SU-DHL-6 (cell line): ENCODE measurements at regions not wholly inside any gene's neighbourhood (a gene's known extent, or its start where the extent isn't known, plus 50 kb on each side); places are given as distances from the start of the nearest gene placed in this dataset.

ENCODE experiments used
- H2AFZ ChIP-seq: fragments of 200-600 bp; sonication (generic); 2 replicates; pipeline ENCODE4 v1.6.1; 2014; ENCODE audit warnings: low read depth, mild to moderate bottlenecking, moderate library complexity, mixed read lengths, antibody characterized with exemption, low read length; ENCODE audit not compliant: severe bottlenecking
- H3F3A ChIP-seq: fragments of 200-600 bp; shearing (Covaris generic); 2 replicates; pipeline ENCODE4 v1.6.0; 2016; ENCODE audit warnings: antibody characterized with exemption, mild to moderate bottlenecking; ENCODE audit not compliant: insufficient read depth
- H3K27ac ChIP-seq: fragments of 200-600 bp; sonication (generic); 2 replicates; pipeline ENCODE4 v1.5.1; 2016; ENCODE audit warnings: low read depth, mild to moderate bottlenecking, low read length, moderate library complexity, mixed read lengths
- H3K27me3 ChIP-seq: fragments of 200-600 bp; sonication (generic), shearing (Covaris generic); 2 replicates; pipeline ENCODE4 v1.6.0; 2014; ENCODE audit warnings: mild to moderate bottlenecking, low read length
- H3K36me3 ChIP-seq: fragments of 200-600 bp; sonication (generic); 2 replicates; pipeline ENCODE4 v1.6.1; 2014; ENCODE audit warnings: mild to moderate bottlenecking, low read length, mixed read lengths
- H3K4me2 ChIP-seq: fragments of 300-600, 200-600 bp; shearing (Covaris generic), sonication (generic); 2 replicates; pipeline ENCODE4 v1.6.0; 2014; ENCODE audit warnings: low read length, low read depth, mild to moderate bottlenecking; ENCODE audit not compliant: poor library complexity, severe bottlenecking
- H3K4me3 ChIP-seq: fragments of 200-600 bp; sonication (generic); 2 replicates; pipeline ENCODE4 v1.5.1; 2014; ENCODE audit warnings: antibody characterized with exemption, low read length, mild to moderate bottlenecking, mixed read lengths; ENCODE audit not compliant: insufficient read depth, poor library complexity, severe bottlenecking
- H3K79me2 ChIP-seq: fragments of 200-600 bp; sonication (generic); 2 replicates; pipeline ENCODE4 v1.6.1; 2014; ENCODE audit warnings: mild to moderate bottlenecking, low read length, moderate library complexity; ENCODE audit not compliant: insufficient read depth
- H3K9ac ChIP-seq: fragments of 200-600 bp; sonication (generic); 2 replicates; pipeline ENCODE4 v1.7.0; 2014; ENCODE audit warnings: mild to moderate bottlenecking, low read length
- H3K9me2 ChIP-seq: fragments of 200-600 bp; sonication (generic); replicated peaks from 2 replicates; pipeline ENCODE4 v1.6.1; 2014; ENCODE audit warnings: low read length; ENCODE audit not compliant: insufficient read depth
- H3K9me3 ChIP-seq: fragments of 200-600 bp; sonication (generic); 2 replicates; pipeline ENCODE4 v1.6.1; 2014; ENCODE audit warnings: low read length, mixed read lengths; ENCODE audit not compliant: insufficient read depth
- H4K20me1 ChIP-seq: fragments of 200-600 bp; sonication (generic); 2 replicates; pipeline ENCODE4 v1.6.1; 2014; ENCODE audit warnings: low read depth, mild to moderate bottlenecking, antibody characterized with exemption, low read length, moderate library complexity, mixed read lengths
- EZH2phosphoT487 ChIP-seq: fragments of 200-600 bp; sonication (generic), shearing (Covaris generic); conservative IDR thresholded peaks from 2 replicates; pipeline ENCODE4 v1.6.1; 2018; ENCODE audit warnings: mild to moderate bottlenecking, antibody characterized with exemption, low read length, moderate library complexity, mixed read lengths
- TF ChIP-seq, protein P1 (sequence below): fragments of 200-600 bp; sonication (generic); IDR thresholded peaks from one replicate; pipeline ENCODE4 v1.5.1; 2017; ENCODE audit warnings: antibody characterized with exemption, mild to moderate bottlenecking, low read length, moderate library complexity; ENCODE audit not compliant: insufficient read depth, poor library complexity, severe bottlenecking

DNA sequence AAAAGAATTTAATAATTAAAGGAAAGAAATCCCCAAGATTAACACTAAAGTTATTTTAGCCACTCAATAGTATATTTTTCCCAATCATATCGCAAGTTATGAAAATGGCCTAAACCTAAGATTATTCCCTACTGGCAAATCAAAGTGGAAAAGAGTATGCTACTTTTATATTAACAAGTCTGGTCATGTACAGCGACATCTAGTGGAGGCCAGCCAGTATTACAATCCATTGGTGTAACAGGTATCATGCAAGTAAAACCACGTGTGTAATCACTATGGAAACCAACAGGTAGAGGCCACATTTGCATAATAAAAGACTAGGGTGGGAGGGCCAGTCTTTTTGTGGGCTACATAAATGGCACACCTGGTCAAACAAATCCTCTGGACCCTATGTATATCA is 976.4 kb upstream of the CDH9 start:
- no peaks in the 10 kb centered on the region for H3K36me3 ChIP-seq
- H3K4me2 ChIP-seq = no peak overlapping the region
- no peak for TF ChIP-seq EZH2phosphoT487
- TF ChIP-seq, protein P1, sequence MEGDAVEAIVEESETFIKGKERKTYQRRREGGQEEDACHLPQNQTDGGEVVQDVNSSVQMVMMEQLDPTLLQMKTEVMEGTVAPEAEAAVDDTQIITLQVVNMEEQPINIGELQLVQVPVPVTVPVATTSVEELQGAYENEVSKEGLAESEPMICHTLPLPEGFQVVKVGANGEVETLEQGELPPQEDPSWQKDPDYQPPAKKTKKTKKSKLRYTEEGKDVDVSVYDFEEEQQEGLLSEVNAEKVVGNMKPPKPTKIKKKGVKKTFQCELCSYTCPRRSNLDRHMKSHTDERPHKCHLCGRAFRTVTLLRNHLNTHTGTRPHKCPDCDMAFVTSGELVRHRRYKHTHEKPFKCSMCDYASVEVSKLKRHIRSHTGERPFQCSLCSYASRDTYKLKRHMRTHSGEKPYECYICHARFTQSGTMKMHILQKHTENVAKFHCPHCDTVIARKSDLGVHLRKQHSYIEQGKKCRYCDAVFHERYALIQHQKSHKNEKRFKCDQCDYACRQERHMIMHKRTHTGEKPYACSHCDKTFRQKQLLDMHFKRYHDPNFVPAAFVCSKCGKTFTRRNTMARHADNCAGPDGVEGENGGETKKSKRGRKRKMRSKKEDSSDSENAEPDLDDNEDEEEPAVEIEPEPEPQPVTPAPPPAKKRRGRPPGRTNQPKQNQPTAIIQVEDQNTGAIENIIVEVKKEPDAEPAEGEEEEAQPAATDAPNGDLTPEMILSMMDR = peak; percentile 22
- H3K9me2 ChIP-seq = no peaks in the 10 kb centered on the region
- peaks cover 30% of the 10 kb centered on the region for H3K9me3 ChIP-seq
- H4K20me1 ChIP-seq = no peaks in the 10 kb centered on the region
- no peak overlapping the region for H3K27ac ChIP-seq
- no peak overlapping the region for H3K9ac ChIP-seq
- H3K79me2 ChIP-seq = no peaks in the 10 kb centered on the region
- no peak overlapping the region for H2AFZ ChIP-seq
- no peaks in the 10 kb centered on the region for H3F3A ChIP-seq
- no peak overlapping the region for H3K4me3 ChIP-seq
- no peaks in the 10 kb centered on the region for H3K27me3 ChIP-seq

DNA sequence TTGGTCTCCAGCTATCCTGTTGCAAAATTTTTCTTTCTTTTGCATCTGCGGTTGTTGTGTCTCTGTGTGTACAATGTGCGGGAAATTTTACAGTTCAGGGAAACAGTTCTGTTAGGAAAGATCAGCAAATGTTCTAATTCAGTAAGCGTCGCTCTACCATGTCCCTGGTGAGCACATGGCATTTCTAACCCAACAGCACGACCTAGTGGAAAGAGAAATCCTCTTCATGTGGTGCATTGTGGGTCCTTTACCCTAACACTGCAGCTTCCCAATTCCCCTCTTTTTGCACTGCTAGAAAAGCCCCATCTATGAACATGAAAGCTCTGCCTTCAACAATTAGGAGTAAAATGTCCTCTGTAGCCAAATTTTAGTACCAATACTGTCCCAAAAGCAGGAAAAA is 974.2 kb upstream of the CDH9 start:
- no peaks in the 10 kb centered on the region for H3K27me3 ChIP-seq
- no peak overlapping the region for H3K4me2 ChIP-seq
- H3K9ac ChIP-seq = no peak overlapping the region
- no peaks in the 10 kb centered on the region for H3K79me2 ChIP-seq
- TF ChIP-seq EZH2phosphoT487 = no peak
- TF ChIP-seq, protein P1 = no peak
- H3K36me3 ChIP-seq = no peaks in the 10 kb centered on the region
- no peak overlapping the region for H3K27ac ChIP-seq
- H3K9me3 ChIP-seq = peaks cover 39% of the 10 kb centered on the region
- no peaks in the 10 kb centered on the region for H3K9me2 ChIP-seq
- H4K20me1 ChIP-seq = no peaks in the 10 kb centered on the region
- H3K4me3 ChIP-seq = no peak overlapping the region
- H3F3A ChIP-seq = no peaks in the 10 kb centered on the region
- H2AFZ ChIP-seq = no peak overlapping the region

DNA sequence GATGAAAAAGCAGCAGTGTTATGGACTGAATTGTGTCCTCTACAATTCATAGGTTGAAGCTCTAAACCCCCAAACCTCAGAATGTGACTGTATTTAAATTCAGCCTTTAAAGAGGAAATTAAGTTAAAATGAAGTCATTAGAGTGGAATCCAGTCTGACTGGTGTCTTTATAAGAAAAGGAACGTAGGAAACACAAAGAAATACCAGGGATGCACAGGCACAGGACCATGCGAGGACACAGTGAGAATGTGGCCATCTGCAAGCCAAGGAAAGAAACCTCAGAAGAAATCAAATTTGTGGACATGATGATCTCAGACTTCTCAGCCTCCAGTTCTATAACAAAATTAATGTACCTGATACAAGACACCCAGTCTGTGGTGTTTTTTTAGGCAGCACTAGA is 971.2 kb upstream of the CDH9 start:
- H3K27ac ChIP-seq = no peak overlapping the region
- no peak overlapping the region for H3K9ac ChIP-seq
- H3K9me3 ChIP-seq = peaks cover 42% of the 10 kb centered on the region
- no peaks in the 10 kb centered on the region for H3K36me3 ChIP-seq
- H3K9me2 ChIP-seq = no peaks in the 10 kb centered on the region
- H3K4me2 ChIP-seq = no peak overlapping the region
- no peak overlapping the region for H2AFZ ChIP-seq
- no peaks in the 10 kb centered on the region for H3K27me3 ChIP-seq
- no peaks in the 10 kb centered on the region for H4K20me1 ChIP-seq
- no peaks in the 10 kb centered on the region for H3K79me2 ChIP-seq
- no peaks in the 10 kb centered on the region for H3F3A ChIP-seq
- TF ChIP-seq, protein P1 = no peak
- H3K4me3 ChIP-seq = no peak overlapping the region

DNA sequence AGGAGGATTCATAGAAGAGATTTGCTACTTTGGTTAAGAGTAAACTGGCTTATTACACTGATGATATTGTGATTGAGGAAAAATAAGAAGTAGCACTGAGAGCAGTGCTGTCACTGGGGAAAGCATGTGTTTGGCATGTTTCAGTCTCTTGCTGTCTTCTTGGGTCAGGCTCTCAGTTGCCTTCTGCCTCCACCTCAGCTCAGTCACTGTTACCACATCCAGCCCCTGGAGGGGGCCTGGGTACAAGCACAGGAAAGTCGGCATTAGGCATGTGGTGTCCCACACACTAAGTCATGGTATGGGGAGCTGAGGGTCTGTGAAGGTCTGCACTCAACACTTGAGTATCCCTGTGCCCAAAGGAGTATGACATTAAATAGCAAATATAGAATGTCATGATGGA is 958.3 kb upstream of the CDH9 start:
- Histone ChIP-seq H3K27me3 (no peaks in the 10 kb centered on the region), H3K4me2 (peak overlapping the region; percentile 38), H3K4me3 (no peak overlapping the region), H3K27ac (no peak overlapping the region), H3K9me2 (no peaks in the 10 kb centered on the region), H3K9ac (no peak overlapping the region), H3K79me2 (no peaks in the 10 kb centered on the region), H2AFZ (peak overlapping the region; percentile 62), H4K20me1 (no peaks in the 10 kb centered on the region), H3K9me3 (0 out of 2 replicates have a peak, but pooled peaks cover 6% of the 10 kb centered on the region), H3K36me3 (no peaks in the 10 kb centered on the region), H3F3A (no peaks in the 10 kb centered on the region)
- TF ChIP-seq, protein P1 = no peak
- no peak for TF ChIP-seq EZH2phosphoT487
